ENCODE measurements at regions not wholly inside any gene's neighbourhood (a gene's known extent, or its start where the extent isn't known, plus 50 kb on each side); places are given as distances from the start of the nearest gene placed in this dataset.

DNA sequence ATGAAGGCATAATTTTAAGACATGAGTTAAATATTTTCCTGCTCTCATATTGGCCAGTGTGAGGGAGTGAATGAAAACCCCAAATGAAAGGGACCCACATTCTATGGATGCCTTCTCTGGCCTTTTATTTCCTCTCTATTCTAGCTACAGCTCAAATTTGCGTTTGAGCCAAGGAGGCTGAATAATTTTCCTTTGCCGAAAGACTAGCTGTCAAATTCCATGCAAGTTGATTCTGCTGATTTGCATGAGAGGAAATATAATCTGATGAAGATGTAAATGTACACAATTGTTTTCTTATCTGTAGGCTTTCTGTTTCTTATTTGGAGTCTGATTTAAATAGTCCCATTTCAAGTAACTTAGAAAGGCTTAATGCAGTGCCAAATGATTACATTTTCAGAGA is 438.4 kb upstream of the SPRED2 start:
- no peak overlapping the region for H2AFZ ChIP-seq (ENCODE audit: insufficient read depth, low read depth, low read length, poor library complexity, severe bottlenecking)
- no peaks in the 10 kb centered on the region for H3K4me1 ChIP-seq (ENCODE audit: control insufficient read depth in 2 of 2, insufficient read depth in 2 of 2, low read length in 2 of 2)
- no peak overlapping the region for H3K4me2 ChIP-seq (replicated peaks; ENCODE audit: low read depth, low read length, poor library complexity, severe bottlenecking)
- no peaks in the 10 kb centered on the region for H3K36me3 ChIP-seq (replicated peaks in 1 of 2; ENCODE audit: control extremely low read depth in 1 of 2, control insufficient read depth in 1 of 2, extremely low read depth in 1 of 2, insufficient read depth in 2 of 2, low read length in 1 of 2)
- Mint-ChIP-seq H3K27me3 (peaks cover 11% of the 10 kb centered on the region), H3K4me3 (no peak overlapping the region), H3K4me1 (no peaks in the 10 kb centered on the region), H3K9me3 (ENCODE audit: insufficient read depth) (no peaks in the 10 kb centered on the region), H3K27ac (no peak overlapping the region)
- ATAC-seq (ENCODE audit: low read depth) (no peak), DNase-seq (no peak)
- no peak overlapping the region for H3K27ac ChIP-seq (ENCODE audit: low read length in 2 of 2)
- 80% methylated on average over 1 of the region's 2 CpGs for whole genome bisulfite sequencing (ENCODE audit: insufficient coverage)
- H3K9ac ChIP-seq (ENCODE audit: low read length): no peak overlapping the region
- H4K20me1 ChIP-seq (ENCODE audit: control insufficient read depth, insufficient read depth, low read length, poor library complexity, severe bottlenecking): no peaks in the 10 kb centered on the region
- no peak overlapping the region for H3K4me3 ChIP-seq (ENCODE audit: control extremely low read depth in 1 of 5, extremely low read depth in 1 of 5, insufficient read depth in 1 of 5, low read depth in 2 of 5, low read length in 4 of 5)
- H3K79me2 ChIP-seq (ENCODE audit: control insufficient read depth, insufficient read depth, low read length): no peaks in the 10 kb centered on the region
- intact Hi-C loops (cut with micrococcal nuclease): no loop called here
- POLR2A ChIA-PET: no interaction called here
- CTCF ChIA-PET: no interaction called here
- H3K9me3 ChIP-seq (ENCODE audit: control extremely low read depth in 1 of 3, control insufficient read depth in 2 of 3, insufficient read depth in 1 of 3, low read length in 2 of 3): no peaks in the 10 kb centered on the region
- peaks cover 0 to 7% (median 0%) of the 10 kb centered on the region in 4 experiments for H3K27me3 ChIP-seq (replicated peaks in 1 of 4; ENCODE audit: control extremely low read depth in 1 of 4, control insufficient read depth in 3 of 4, insufficient read depth in 4 of 4, low read length in 3 of 4)
- no peak for TF ChIP-seq CTCF (IDR thresholded peaks at IDR 0.05)
- no peak for TF ChIP-seq EZH2 (IDR thresholded peaks at IDR 0.05; ENCODE audit: borderline replicate concordance, insufficient read depth, low read depth, low read length, poor library complexity, severe bottlenecking)

- 81% methylated on average over 3 of the region's 5 CpGs for WGBS (ENCODE audit: insufficient coverage)
- CTCF ChIA-PET: no interaction called here
- H3K4me2 ChIP-seq (replicated peaks; ENCODE audit: low read depth, low read length, poor library complexity, severe bottlenecking): no peak overlapping the region
- no peaks in the 10 kb centered on the region for H3K4me1 ChIP-seq (ENCODE audit: control insufficient read depth in 2 of 2, insufficient read depth in 2 of 2, low read length in 2 of 2)
- Mint-ChIP-seq H3K27ac (no peak overlapping the region), H3K27me3 (peaks cover 8% of the 10 kb centered on the region), H3K9me3 (ENCODE audit: insufficient read depth) (no peaks in the 10 kb centered on the region), H3K4me1 (no peaks in the 10 kb centered on the region), H3K4me3 (no peak overlapping the region)
- no peak overlapping the region for H2AFZ ChIP-seq (ENCODE audit: insufficient read depth, low read depth, low read length, poor library complexity, severe bottlenecking)
- H3K36me3 ChIP-seq (replicated peaks in 1 of 2; ENCODE audit: control extremely low read depth in 1 of 2, control insufficient read depth in 1 of 2, extremely low read depth in 1 of 2, insufficient read depth in 2 of 2, low read length in 1 of 2): no peaks in the 10 kb centered on the region
- H3K27ac ChIP-seq (ENCODE audit: low read length in 2 of 2): no peak overlapping the region
- ATAC-seq (ENCODE audit: low read depth): no peak
- H4K20me1 ChIP-seq (ENCODE audit: control insufficient read depth, insufficient read depth, low read length, poor library complexity, severe bottlenecking): no peaks in the 10 kb centered on the region
- H3K9ac ChIP-seq (ENCODE audit: low read length): no peak overlapping the region
- no peaks in the 10 kb centered on the region for H3K9me3 ChIP-seq (ENCODE audit: control extremely low read depth in 1 of 3, control insufficient read depth in 2 of 3, insufficient read depth in 1 of 3, low read length in 2 of 3)
- H3K4me3 ChIP-seq (ENCODE audit: control extremely low read depth in 1 of 5, extremely low read depth in 1 of 5, insufficient read depth in 1 of 5, low read depth in 2 of 5, low read length in 4 of 5): no peak overlapping the region
- H3K79me2 ChIP-seq (ENCODE audit: control insufficient read depth, insufficient read depth, low read length): no peaks in the 10 kb centered on the region
- peaks cover 0 to 4% (median 0%) of the 10 kb centered on the region in 4 experiments for H3K27me3 ChIP-seq (replicated peaks in 1 of 4; ENCODE audit: control extremely low read depth in 1 of 4, control insufficient read depth in 3 of 4, insufficient read depth in 4 of 4, low read length in 3 of 4)
- POLR2A ChIA-PET: no interaction called here
- no peak for TF ChIP-seq CTCF (IDR thresholded peaks at IDR 0.05)
- no peak for TF ChIP-seq EZH2 (IDR thresholded peaks at IDR 0.05; ENCODE audit: borderline replicate concordance, insufficient read depth, low read depth, low read length, poor library complexity, severe bottlenecking)
- DNase-seq: no peak
- intact Hi-C loops (cut with micrococcal nuclease): no loop called here
Measured at GRCh38 chr2:65869296-65869695, 436.9 kb upstream of the SPRED2 start.

Data from B cell (primary cell).